ENCODE measurements at regions not wholly inside any gene's neighbourhood (a gene's known extent, or its start where the extent isn't known, plus 50 kb on each side); places are given as distances from the start of the nearest gene placed in this dataset.

GRCh38 chr18:28690836-28691495, 514.0 kb upstream of the CDH2 start:
- no peak for ATAC-seq
- intact Hi-C loops (cut with DNase I, micrococcal nuclease): no loop called here
- Histone ChIP-seq H3K36me3 (ENCODE audit: low read depth) (no peaks in the 10 kb centered on the region), H3K9me3 (peaks cover 6% of the 10 kb centered on the region), H3K4me3 (no peak overlapping the region), H3K4me1 (ENCODE audit: low read depth) (no peaks in the 10 kb centered on the region)
- no peak for TF ChIP-seq CTCF (IDR thresholded peaks at IDR 0.05)
- no peak for DNase-seq

- Histone ChIP-seq H3K36me3 (ENCODE audit: low read depth) (no peaks in the 10 kb centered on the region), H3K4me1 (ENCODE audit: low read depth) (no peaks in the 10 kb centered on the region), H3K4me3 (no peak overlapping the region), H3K9me3 (peaks cover 6% of the 10 kb centered on the region)
- no peak for TF ChIP-seq CTCF (IDR thresholded peaks at IDR 0.05)
- intact Hi-C loops (cut with DNase I, micrococcal nuclease): no loop called here
- ATAC-seq (no peak), DNase-seq (no peak)
Measured at GRCh38 chr18:28690100-28690499, 513.2 kb upstream of the CDH2 start.

- H3K9me3 ChIP-seq: peaks cover 6% of the 10 kb centered on the region
- DNase-seq: no peak
- ATAC-seq: no peak
- H3K36me3 ChIP-seq (ENCODE audit: low read depth): no peaks in the 10 kb centered on the region
- H3K4me1 ChIP-seq (ENCODE audit: low read depth): no peaks in the 10 kb centered on the region
- intact Hi-C loops (cut with DNase I, micrococcal nuclease): no loop called here
- H3K4me3 ChIP-seq: no peak overlapping the region
- no peak for TF ChIP-seq CTCF (IDR thresholded peaks at IDR 0.05)
Measured at GRCh38 chr18:28689588-28689987, 512.7 kb upstream of the CDH2 start.

DNA sequence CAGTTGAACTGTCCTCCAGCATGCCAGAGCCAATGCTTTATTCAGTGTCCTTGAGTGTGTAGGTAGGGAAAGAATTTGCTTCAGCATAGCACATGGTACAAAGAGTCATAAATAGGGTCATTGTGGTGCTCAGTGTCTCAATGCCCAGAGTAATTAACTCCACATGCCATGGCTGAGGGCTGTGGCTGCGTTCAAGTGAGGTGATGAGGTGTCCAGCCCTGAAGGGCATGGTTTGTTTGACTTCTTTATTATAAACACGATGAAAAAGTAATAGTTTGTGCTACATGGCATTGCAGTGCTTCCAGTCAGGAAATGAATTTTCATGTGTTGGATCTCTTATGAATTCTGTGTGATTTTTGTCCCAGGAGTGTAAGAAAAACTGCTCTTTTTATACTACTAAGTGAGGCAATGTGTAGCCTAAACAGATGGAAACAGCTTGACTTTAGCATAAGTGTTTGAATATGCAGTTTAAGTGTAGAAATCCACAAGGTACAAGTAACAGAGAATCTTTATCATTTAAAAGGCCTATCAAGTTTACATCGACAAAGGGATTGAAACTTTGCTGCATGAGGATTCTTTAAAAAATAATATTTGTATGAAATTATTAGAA, 507.9 kb upstream of the CDH2 start:
- DNase-seq (no peak), ATAC-seq (no peak)
- H3K9me3 ChIP-seq: peaks cover 4% of the 10 kb centered on the region
- no peak overlapping the region for H3K4me3 ChIP-seq
- intact Hi-C loops (cut with DNase I, micrococcal nuclease): no loop called here
- no peaks in the 10 kb centered on the region for H3K4me1 ChIP-seq (ENCODE audit: low read depth)
- no peaks in the 10 kb centered on the region for H3K36me3 ChIP-seq (ENCODE audit: low read depth)
- TF ChIP-seq CTCF (IDR thresholded peaks at IDR 0.05): no peak

- Histone ChIP-seq H3K36me3 (ENCODE audit: low read depth) (no peaks in the 10 kb centered on the region), H3K4me1 (ENCODE audit: low read depth) (no peaks in the 10 kb centered on the region), H3K4me3 (no peak overlapping the region), H3K9me3 (peaks cover 8% of the 10 kb centered on the region)
- ATAC-seq (no peak), DNase-seq (no peak)
- intact Hi-C loops (cut with DNase I, micrococcal nuclease): no loop called here
- TF ChIP-seq CTCF (IDR thresholded peaks at IDR 0.05): no peak
Measured at GRCh38 chr18:28682912-28683311, 506.0 kb upstream of the CDH2 start.

Data from mucosa of descending colon (tissue), 3 donors.